Hematopoietic multipotent progenitor cell treated with erythropoietin and hydrocortisone succinate and interleukin-3 and kit ligand, for 6 days (in vitro differentiated cells): ENCODE measurements at regions not wholly inside any gene's neighbourhood (a gene's known extent, or its start where the extent isn't known, plus 50 kb on each side); places are given as distances from the start of the nearest gene placed in this dataset.

Source experiments
- DNase-seq: peaks from one replicate; pipeline ENCODE4 v3.0.0-alpha.2; 2015

DNA sequence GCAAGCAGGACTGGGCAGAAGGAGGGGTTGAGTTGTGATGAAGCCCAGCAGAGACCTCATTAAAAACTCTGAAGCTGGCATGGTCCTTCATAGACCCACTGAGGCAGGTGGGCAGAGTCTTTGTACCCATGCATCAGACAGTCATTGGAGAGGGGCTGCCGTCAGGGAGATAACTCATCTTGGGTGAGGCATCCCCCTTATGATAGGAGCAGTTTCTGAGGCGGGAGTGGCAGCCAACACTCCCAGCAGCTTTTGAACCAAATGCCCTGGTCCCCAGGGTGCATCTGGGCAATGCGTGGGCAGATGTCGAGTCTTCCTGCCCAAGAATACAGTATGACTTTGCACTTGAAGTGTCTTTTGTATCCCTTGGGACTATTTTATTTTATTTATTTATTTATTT is 68.1 kb downstream of the HTR5A start:
- DNase-seq = no peak

DNA sequence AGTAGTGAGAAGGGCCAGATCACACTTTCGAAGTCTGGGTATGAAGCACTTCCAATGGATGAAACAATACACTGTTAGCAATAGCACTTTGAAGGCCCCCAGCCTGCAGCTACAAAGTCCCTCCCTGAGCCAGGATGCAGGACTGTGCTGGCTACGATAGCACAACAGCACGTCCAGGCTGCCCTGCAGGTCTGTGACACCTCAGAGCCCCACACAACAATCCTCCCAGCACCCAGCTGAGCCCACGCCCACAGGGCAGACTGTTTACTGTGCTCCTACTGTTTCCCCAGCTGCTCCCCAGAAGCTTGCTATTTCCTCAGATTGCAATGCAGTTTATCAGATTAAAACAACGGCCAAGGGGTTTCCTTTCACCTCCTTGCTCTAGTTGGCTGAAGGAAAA is 71.4 kb downstream of the HTR5A start:
- DNase-seq = no peak

DNA sequence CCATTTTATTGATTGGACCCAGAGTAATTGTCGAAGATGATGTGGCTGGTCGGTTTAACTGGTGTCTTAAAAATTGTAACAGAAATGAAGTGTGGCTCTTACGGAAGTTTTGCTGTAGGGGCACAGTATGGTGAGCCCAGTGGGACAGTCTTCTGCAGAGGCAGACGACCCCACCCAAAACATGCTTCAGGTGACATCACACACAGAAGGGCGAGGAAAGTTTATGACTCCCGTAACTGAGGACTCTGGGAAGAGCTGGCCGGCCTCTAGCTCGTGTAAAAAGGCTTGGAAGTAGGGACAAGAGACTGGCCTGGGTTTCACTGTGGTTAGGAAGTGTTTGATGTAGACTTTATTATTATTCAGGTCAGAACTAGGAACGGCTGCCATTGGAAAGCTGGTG is 73.3 kb downstream of the HTR5A start:
- DNase-seq = no peak

DNA sequence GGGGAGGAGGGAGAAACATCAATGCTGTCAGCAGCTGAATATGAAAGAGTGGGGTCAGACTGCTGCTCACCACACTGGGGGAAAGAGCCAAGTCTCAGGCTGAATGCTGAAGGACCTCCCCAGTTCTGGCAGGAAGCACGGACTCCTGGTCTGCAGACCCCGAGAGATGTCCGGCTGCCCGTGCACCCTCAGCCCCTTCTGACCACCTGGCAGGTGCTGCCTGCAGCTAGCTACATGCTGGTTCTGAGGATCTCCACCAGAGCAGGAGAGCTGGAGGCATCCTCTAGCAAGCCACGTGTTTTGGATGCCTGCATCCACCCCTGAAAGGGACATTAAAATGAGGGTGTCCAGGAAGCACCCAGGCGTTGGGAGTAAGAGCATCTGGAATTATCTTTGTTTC is 74.2 kb downstream of the HTR5A start:
- DNase-seq = no peak

DNA sequence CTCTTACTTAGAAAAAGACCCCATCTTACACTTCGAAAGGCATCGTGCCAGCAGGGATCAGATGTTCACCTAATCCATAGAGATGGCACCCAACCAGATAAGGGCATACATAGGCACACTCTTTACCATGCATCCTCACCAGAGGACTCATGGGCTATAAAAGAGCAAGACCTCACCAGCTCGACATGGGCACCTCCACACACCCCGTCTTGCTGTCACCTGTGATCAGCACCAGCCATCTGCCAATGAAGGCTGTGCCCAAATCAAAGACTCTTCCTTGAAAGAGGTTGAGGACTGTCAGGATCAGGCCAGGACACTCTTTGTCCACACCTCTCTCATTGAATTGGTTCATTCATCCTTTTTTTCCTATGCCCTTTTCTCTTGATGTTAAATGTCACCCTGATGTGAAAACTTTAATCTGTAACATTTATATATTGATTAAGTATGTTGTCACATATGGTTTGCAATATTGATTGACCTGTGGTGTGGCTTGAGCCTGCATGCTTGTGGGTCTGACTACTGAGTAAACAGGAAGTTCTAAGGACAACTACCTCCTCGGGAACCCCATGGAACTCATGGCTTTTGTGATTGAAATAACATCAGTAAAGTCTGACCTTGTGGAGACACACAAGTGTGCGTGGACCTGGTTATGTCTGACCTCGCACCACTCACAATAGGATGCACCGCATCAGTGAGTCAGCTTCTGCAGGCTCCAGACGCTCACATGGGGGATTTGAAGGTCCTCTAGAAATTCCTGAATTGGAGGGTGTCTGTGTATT is 75.5 kb downstream of the HTR5A start:
- DNase-seq = no peak

DNA sequence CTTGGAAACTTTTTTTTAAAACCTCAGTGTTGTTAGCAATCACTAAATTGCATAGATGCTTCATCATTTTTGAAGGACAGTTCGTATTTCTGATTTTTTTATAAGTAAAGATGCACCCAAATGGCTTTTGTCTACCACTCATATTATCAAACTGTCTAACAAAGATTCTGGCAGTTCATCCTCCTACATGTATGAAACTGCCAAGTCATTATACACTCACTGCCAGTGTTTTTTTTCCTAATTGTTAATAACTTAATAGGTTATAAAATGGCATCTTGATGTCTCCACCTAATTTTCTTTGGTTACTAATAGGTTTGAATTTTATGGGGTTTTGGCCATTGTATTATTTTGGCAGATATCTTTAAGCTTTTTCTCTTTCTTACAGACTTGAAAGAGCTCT is 77.0 kb downstream of the HTR5A start:
- no peak for DNase-seq

DNA sequence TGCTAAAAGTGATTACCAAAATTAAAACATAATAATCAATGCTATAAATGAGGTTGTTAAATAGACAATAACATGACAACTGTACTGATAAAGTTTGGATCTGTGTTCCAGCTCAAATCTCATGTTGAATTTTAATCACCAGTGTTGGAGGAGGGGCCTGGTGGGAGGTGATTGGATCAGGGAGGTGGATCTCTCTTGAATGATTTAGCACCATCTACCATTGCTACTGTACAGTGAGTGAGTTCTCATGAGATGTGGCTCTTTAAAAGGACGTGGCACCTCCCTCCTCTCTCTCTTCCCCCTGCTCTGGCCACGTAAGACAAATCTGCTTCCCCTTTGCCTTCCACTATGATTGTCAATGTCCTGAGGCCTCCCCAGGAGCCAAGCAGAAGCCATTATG is 77.5 kb downstream of the HTR5A start:
- DNase-seq = no peak

DNA sequence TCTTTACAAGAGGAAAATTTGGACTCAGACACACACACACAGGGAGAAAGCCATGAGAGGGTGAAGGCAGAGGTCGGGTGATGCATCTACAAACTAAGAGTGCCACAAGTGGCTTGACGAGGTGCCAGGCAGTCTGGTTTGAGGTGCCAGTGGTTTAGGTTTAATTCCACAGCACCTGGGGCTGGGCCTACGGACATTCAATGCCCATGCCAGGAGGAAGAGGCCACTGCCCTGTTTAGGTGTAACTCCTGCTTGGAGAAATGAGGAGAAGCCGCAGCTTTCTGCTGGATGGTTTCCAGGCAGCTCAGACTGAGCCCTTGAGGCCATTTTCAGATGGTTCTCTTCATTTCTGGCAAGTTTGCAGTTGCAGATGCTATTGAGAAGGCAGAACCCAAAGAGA is 83.6 kb downstream of the HTR5A start:
- no peak for DNase-seq

DNA sequence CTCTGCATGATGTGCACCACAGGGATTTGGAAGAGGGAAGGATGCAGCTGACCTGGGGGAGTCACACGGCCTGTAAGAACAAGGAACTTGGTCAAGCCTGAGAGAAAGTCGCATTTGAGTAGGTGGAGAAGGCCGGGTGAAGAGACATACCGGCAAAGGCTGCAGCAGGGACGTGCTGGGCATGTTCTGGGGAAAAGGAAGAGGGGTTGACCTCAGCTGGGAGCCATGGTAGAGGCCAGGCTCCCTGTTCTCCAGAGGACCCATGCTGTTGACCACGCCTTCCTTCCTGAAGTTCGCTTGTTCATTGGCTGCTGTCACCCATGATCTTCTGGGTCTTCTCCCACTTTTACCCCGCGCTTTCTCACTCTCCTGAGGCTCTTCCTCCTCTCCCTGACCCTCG is 84.5 kb downstream of the HTR5A start:
- DNase-seq = no peak

DNA sequence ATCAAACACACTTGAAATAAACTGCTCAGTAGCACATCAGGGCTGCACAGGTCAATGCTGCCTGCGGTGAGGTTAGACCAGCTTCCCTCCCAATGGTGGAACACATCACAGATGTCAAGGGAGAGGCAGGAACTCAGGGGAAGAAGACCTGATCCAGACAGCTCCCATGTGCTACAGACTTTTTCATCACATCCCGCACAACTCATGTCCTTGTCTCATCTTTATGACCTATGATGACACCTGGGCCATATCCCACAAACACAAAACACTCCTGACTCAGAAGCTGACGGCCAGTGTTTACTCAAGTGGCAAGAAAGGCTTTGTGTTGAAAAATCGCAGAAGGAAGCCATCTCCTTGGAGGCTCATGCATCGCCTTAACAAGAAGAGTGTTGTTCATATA is 91.6 kb downstream of the HTR5A start:
- DNase-seq = no peak

DNA sequence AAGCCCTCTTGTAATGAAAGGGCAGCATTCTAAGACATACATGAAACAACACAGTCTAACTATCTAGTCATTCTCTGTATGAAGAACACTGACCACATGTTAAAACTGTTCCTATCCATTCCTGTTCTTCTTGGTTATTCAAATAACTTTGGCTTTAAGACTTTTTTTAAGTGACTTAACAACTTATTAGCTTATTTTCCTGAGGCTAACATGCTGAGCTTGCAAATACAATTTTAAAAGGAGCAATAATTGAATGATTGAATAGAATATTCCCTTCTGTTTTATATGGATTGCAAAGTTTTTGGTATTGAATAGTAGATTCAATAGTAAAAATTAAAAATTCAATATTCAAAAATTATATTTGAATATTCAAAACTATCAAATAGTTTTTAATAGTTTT is 92.3 kb downstream of the HTR5A start:
- DNase-seq = no peak

DNA sequence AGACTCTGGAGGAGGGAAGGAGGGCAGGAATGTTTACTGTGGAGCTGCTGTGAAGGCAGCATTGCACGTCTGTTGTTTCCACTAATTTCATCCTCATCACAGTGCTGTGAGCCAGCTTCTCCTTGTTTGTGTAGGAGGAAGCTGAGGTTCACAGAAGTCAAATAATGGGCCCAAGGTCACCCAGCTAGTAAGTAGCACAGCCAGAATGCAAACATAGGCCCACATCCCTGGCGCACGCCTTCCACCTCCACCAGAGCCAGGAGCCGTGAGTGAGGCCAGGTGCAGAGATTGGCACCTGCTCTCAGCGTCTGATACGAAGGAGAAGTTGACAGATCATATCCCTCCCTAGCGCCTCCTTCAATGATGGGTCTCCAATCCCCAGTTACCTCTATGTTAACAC is 93.6 kb downstream of the HTR5A start:
- no peak for DNase-seq

DNA sequence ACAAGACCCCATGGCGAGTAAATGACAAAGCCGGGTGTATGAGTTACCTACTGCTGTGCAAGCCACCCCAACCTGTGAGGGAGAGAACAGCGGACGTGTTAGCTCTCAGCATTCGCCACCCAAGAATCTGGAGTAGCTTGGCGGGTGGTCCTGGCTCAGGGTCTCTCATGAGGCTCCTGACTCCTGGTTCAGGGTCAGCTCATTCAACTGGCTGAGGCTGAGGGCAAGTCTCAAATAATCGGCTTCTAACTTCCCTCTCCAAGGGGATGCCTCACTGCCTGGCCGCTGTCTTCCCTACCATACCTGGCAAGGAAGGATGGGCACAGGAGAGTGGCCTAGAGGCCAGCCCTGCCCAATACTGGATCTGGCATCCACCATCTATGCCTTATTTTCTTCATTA is 94.2 kb downstream of the HTR5A start:
- no peak for DNase-seq

DNA sequence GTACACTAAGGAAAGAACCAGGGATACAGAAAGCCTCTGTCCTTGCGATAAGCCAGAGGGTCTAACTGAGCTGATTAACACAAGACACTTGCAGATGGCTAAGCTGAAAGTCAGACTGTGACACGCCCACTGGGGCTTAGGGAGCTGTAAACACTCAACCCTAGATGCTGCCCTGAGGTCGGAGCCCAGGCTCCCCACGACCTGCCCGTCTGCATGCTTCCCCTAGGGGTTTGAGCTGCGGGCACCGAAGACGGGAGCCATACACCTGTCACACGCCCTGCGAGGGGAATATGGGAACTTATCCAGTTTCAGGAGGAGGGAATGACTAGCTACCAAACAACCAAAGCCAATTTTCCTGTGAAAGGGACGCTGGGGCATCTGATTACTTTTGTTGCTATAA is 96.0 kb downstream of the HTR5A start:
- DNase-seq = no peak

DNA sequence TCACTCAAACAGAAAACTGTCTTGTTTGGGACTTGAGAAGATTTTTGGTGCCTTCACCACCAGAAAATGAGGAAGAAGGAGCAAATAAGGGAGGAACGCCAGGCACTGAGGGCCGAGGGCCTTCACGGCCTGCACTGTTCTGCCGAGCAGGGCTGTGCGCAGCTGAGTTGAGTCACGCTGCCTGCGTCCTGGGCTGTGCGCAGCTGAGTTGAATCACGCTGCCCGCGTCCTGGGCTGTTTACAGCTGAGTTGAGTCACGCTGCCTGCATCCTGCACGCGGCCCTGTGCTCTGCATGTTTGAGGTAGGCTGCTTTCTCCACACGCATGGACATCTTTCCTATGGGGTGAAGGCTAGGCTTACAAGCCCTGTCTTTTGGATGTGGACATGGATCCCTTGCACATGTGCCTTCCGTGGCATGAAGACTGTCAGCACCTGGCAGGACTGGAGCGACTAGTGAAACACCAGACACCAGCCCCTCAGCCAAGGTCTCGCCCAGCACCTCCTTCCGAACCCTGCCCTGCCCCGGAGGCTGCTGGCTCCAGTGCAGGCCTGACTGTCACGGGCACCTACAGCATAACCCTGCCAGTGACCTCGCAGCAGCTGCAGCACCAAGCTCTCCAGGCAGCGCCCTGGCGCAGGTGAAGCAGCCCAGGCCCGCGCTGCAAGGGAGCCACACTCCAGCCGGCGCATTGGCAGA is 96.7 kb downstream of the HTR5A start:
- no peak for DNase-seq

DNA sequence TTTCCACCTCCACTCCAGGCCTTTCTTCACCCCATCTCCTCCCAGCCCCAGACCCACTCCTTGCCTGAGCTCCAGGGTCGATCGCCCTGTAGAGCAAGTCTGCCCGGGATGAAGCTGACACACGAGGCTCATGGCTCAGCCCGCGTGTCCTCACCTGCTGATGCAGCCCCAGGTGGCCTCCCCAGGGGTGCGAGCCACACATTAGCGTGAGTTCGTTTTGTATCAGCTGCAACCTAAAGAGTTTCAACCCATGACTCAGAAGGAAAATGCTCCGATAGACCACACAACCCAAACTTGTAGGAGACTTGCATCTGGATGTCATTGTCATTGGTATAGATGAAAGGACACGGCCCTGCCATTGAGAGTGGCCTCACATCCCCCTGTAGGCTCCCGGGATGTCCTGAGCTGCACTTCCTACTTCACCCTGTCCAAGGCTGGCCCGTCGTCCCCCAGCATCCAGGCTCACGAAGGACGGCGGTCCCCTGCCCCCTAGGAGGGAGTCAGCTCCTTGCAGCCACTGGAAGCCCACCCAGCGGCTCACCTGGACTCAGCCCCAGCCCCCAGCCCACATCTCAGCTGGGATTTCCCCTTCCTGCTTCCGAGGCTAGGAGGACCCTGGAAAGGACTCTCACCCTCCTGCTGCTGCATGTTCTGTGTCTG is 97.7 kb downstream of the HTR5A start:
- DNase-seq = no peak

DNA sequence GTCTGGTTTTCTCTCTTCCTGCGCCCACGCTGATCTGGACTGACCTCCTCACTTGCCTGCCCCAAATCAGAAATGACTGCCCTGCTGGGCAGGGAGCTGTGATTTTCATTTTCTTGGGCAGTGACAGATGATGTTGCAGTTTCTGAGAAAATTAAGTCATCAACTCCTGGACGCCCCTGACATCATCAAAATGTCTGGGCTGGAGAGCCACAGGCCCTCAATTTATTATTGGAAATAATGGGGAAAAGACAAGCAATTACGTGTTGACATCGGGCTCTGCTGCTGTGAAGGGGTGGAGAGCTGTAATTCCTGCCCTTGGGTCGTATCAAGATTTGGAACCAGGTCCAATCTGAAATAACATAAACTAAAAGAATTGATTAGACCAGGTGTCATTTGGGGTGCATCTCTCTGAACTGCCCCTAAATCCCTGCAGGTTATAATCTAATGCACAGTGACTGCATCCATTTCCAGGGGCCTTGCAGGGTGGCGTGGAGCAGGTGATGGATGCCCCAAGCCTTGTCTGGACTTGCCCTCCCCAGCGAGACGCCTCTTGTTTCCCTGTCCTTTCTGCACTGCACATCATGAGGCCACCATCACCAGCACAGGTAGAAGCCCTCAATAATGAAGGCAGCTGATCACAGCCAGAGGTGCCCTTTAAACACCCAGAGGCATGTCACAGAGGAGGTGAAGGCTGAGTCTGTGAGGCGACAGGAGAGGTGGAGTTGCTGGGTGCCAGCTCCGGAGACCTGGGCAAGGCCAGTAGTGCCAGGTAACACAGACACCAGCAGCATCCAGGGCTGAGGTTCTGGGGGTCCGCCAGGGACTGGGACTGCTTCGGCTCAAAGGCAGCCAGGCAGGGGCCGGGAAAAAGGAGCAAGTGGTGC is 98.7 kb downstream of the HTR5A start:
- no peak for DNase-seq

DNA sequence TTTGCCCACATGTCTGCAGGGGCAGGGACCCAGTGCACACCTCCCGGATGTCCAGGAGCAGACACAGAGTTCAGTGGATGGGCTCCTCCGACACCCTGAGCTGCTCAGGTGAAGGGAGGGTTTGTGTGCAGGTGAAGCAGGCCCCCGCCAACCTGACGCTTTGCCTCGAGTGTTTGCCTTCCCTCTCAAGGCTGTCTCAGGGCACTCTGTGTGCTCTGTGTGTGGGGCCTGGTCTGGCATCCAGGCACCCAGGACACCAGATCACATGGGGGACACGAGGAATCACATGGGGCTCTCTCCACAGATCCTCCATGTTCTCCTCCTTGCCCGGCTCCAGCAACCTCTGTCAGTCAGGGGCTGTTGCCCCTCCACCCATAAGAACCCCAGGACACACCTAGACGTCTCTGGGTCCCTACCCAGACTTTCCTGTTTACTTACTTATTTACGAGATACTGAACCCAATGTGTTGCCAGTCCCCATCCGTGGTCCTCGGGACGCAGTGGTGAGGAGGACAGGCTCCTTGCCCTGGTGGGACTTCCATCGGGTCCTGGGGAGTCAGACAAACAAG is 99.5 kb downstream of the HTR5A start:
- DNase-seq = no peak

DNA sequence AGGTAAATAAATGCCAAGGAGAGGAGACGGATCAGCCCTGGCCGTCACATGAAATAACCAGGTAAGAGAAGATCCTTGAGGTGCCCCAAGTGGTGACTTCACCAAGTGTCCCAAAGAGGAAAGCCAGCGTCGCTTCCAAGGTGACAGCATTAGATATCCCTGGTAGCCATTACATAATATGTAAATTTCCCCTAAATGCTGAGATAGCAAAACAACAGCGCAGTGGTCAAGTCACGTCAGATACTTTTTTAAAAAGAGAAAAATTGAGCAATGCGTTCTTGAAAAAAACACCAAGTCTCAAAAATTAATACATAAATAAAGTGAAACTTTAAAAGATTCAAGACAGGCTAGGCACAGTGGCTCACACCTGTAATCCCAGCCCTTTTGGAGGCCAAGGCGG is 100.2 kb downstream of the HTR5A start:
- no peak for DNase-seq

DNA sequence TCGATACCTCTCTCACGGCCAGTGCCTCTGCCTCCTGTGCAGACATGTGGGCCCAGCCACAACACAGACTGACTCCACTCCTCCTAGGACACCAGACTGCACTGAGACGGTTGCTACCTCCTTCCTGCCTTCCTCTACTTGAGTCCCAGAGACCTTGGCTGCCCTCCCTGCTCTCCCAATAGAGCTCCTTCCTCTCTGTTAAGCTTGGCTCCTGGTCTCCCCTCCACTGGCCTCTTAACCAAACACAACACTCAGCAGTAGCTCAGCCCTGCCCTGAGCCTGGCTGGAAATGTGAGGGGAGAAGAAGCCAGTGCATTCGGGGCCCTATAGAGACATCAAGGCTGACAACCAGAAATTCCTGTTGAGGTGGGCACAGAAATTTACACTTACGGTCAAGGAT is 102.0 kb downstream of the HTR5A start:
- no peak for DNase-seq

DNA sequence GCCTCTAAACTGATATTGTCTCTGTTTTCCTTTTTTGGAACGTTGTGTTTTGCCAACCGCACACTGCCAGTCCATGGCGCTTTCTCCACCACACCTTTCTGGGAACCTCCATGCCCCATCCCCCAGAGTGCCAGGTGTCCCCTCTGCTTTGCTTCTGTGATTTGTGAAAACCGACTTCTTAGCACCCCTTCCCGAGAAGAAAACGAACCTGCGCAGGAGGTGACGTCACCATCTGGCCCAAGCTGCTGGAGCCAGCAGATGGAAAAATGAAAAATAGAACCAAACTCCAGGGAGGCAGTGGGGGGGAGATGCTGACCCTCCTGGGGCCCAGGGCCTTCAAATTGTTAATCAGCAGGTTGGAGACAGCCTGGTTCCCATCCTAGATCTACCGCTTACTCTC is 103.8 kb downstream of the HTR5A start:
- DNase-seq = no peak

DNA sequence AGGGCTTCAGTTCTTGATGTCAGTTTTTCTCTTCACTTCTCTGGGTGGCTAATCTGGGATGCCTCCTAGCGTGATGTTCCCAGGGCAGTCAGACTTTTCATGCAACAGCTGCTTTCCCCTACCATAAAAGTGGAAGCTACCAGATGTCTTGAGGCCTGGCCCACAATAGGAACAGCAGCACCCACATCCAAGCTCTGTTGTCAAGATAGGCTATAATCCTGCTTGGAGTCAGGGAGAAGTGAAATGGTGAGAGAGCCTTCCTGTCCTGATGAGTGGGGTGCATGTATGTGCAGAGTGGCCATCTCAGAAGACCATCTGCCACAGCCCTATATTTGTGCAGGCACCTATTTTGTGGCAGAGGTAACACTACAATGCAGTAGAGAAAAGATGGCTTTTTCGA is 108.0 kb downstream of the HTR5A start:
- DNase-seq = no peak

DNA sequence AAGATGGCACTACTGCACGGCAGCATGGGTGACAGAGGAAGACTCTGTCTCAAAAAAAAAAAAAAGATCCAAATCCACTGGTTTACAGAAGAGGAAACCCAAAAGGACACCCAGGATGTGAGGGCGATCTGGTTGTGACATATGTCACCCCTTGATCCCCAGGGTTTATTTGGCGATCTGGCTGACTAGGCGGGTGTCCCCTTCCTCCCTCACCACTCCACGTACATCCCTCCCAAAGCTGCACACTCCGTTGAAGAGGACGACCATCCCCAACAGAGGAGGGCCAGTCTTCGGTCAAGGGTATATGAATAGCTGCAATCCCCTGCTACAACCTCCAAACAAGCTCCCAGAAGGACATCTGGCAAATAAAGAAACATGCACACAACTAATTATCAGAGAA is 111.6 kb downstream of the HTR5A start:
- DNase-seq = no peak
